ENCODE measurements at regions not wholly inside any gene's neighbourhood (a gene's known extent, or its start where the extent isn't known, plus 50 kb on each side); places are given as distances from the start of the nearest gene placed in this dataset.

DNA sequence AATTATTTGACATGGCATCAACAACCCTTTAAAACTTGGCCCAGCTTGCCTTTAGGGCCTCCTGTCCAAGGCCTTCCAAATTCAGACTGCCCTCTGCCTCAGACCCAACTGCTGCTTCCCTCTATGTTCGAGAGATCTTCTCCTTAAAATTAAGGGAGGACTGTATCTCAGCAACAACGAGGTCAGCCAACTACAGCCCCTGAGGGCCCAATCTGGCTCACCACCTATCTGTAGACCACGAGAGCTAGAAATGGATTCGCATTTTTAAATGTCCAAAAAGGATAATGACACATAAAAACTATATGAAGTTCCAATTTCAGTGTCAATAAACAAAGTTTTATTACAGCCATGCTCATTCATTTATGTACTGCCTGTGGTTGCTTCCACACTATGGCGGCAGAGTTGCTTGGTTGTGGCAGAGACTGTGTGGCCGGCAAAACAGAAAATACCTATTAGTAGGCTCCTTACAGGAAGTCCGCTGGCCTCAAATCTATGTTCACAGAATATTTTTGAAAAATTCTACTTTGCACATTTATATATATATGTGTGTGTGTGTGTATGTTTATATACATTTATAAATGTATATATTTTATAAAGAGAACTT is 1026.9 kb downstream of the BCL11B start (continued):
- TF ChIP-seq, protein P1, sequence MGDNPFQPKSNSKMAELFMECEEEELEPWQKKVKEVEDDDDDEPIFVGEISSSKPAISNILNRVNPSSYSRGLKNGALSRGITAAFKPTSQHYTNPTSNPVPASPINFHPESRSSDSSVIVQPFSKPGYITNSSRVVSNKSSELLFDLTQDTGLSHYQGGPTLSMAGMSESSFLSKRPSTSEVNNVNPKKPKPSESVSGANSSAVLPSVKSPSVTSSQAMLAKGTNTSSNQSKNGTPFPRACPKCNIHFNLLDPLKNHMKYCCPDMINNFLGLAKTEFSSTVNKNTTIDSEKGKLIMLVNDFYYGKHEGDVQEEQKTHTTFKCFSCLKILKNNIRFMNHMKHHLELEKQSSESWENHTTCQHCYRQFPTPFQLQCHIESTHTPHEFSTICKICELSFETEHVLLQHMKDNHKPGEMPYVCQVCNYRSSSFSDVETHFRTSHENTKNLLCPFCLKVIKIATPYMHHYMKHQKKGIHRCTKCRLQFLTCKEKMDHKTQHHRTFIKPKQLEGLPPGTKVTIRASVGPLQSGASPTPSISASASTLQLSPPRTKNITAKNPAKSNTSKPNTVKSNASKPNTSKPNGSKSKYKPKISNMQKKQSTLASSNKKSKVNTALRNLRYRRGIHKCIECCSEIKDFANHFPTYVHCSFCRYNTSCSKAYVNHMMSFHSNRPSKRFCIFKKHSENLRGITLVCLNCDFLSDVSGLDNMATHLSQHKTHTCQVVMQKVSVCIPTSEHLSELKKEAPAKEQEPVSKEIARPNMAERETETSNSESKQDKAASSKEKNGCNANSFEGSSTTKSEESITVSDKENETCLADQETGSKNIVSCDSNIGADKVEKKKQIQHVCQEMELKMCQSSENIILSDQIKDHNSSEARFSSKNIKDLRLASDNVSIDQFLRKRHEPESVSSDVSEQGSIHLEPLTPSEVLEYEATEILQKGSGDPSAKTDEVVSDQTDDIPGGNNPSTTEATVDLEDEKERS (CRISPR knock-in tag; IDR thresholded peaks at IDR 0.05) = no peak
- TF ChIP-seq, protein P2, sequence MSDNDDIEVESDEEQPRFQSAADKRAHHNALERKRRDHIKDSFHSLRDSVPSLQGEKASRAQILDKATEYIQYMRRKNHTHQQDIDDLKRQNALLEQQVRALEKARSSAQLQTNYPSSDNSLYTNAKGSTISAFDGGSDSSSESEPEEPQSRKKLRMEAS (IDR thresholded peaks at IDR 0.05) = no peak
- TF ChIP-seq ZFP36L2 (CRISPR knock-in tag; IDR thresholded peaks at IDR 0.05) (no peak), TBP (CRISPR knock-in tag; IDR thresholded peaks at IDR 0.05) (no peak), ZNF329 (CRISPR knock-in tag; IDR thresholded peaks at IDR 0.05; ENCODE audit: low read depth) (no peak), HNRNPLL (IDR thresholded peaks at IDR 0.05; ENCODE audit: low read depth, low read length, poor library complexity, severe bottlenecking) (no peak), GZF1 (CRISPR knock-in tag; IDR thresholded peaks at IDR 0.05) (no peak), ZNF605 (CRISPR knock-in tag; IDR thresholded peaks at IDR 0.05) (no peak), PHF20 (CRISPR knock-in tag; IDR thresholded peaks at IDR 0.05) (no peak), JUN (CRISPR knock-in tag; IDR thresholded peaks at IDR 0.05) (no peak), ZNF569 (CRISPR knock-in tag; IDR thresholded peaks at IDR 0.05; ENCODE audit: borderline replicate concordance) (no peak), KAT7 (CRISPR knock-in tag; IDR thresholded peaks at IDR 0.05; ENCODE audit: borderline replicate concordance) (no peak)

Measured in HepG2 (cell line).